Muscle layer of duodenum (tissue), 2 donors: ENCODE measurements at regions not wholly inside any gene's neighbourhood (a gene's known extent, or its start where the extent isn't known, plus 50 kb on each side); places are given as distances from the start of the nearest gene placed in this dataset.
"Not testable (repeated sequence)": the region's sequence is repeated elsewhere in the genome, so short reads cannot be mapped to it uniquely, and the experiment has no call there.

Experiments used
- H3K27ac ChIP-seq: one replicate; pipeline ENCODE4 v1.7.0; 2013; ENCODE audit warnings: mild to moderate bottlenecking, low read length
- H3K27me3 ChIP-seq: one replicate; pipeline ENCODE4 v1.7.0; 2013; ENCODE audit warnings: low read depth, mild to moderate bottlenecking, control low read depth, low read length
- H3K36me3 ChIP-seq, 2 donors: one replicate each; pipeline ENCODE4 v1.7.0; 2013; ENCODE audit warnings: low read length in 2 of 2, control low read depth in 1 of 2, mild to moderate bottlenecking in 1 of 2; ENCODE audit not compliant: insufficient read depth in 2 of 2, control insufficient read depth in 1 of 2
- H3K4me1 ChIP-seq, 2 donors: one replicate each; pipeline ENCODE4 v1.7.0; 2013; ENCODE audit warnings: low read length in 2 of 2, mild to moderate bottlenecking in 2 of 2, control low read depth in 1 of 2, moderate library complexity in 1 of 2; ENCODE audit not compliant: insufficient read depth in 2 of 2, control insufficient read depth in 1 of 2
- H3K4me3 ChIP-seq, 2 donors: one replicate each; pipeline ENCODE4 v1.7.0; 2013; ENCODE audit warnings: low read length in 2 of 2, low read depth in 1 of 2, mild to moderate bottlenecking in 1 of 2
- H3K9me3 ChIP-seq, 2 donors: one replicate each; pipeline ENCODE4 v1.7.0; 2013; ENCODE audit warnings: low read length in 2 of 2, control low read depth in 1 of 2, mild to moderate bottlenecking in 1 of 2; ENCODE audit not compliant: control insufficient read depth in 1 of 2
- donor health status: healthy.

DNA sequence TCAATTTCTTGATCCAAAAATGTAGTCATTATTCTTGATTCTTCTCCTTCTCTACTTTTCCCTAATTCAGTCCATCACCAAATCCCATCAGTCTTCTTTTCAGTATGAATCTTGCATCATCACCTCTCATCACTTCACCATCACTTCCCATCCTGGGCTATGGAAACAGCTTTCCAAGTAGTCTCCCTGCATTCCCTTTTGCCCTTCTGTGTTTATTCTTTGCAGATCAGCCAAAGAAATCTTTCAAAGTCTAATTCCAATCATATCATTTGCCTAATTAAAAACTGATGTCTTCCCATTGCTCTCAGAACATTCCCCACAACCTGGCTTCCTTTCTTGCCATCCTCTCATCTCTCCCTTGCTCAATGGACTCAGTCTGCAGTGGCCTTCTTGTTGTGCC lies 201.7 kb upstream of the ADAMTS3 start:
- no peaks in the 10 kb centered on the region for H3K9me3 ChIP-seq
- H3K27ac ChIP-seq: no peak overlapping the region
- H3K27me3 ChIP-seq: no peaks in the 10 kb centered on the region
- no peaks in the 10 kb centered on the region for H3K36me3 ChIP-seq
- no peak overlapping the region for H3K4me3 ChIP-seq
- H3K4me1 ChIP-seq: no peaks in the 10 kb centered on the region

DNA sequence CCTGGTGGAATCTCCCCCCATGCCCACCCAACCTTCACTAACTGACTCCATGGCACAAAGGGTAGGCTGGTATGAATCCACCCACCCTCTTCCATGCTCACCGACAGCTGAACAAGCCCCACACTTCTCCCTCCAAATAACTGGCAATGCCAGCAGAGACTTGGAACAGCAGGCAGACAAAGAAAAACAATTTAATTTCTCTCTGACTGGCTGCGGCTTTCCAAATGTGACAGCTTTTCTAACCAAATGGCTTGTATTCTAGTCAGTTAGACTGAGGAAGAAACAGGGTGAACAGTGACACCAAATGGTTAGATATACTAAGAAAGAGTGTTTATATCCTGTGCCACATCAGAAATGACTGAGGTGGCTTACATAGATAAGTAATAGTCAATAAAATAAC lies 199.3 kb upstream of the ADAMTS3 start:
- no peak overlapping the region for H3K4me3 ChIP-seq
- no peak overlapping the region for H3K27ac ChIP-seq
- no peaks in the 10 kb centered on the region for H3K9me3 ChIP-seq
- no peaks in the 10 kb centered on the region for H3K27me3 ChIP-seq
- no peaks in the 10 kb centered on the region for H3K36me3 ChIP-seq
- no peaks in the 10 kb centered on the region for H3K4me1 ChIP-seq

DNA sequence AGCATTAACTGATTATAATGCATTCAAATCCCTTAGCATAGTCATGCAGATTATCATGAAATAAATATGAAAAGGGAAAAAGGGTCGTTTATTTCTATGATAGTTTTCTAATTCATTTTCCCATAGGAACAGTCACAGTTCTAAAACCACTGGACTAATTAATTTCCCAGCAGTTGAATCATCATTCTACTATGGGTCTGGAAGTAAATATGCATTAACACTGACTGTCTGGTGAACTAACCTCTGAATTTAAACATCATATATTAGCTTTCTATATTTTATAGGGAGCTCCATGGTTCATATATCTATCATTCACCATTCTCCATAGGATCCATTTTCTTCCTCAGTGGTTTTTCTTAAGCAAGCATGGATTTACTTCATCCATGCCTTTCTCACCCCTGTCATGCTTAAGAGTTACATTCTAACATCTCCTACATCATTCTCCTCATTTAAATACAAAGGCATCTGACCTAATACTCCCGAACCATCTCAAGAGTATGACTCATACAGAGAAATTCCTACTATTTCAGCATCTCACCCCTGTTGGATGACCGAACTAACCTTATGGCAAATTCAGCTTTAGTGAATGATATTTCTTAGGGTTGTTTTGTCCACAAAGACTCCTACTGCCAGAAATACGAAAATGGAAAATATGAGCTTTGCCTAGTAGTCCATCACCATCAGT lies 198.7 kb upstream of the ADAMTS3 start:
- H3K4me1 ChIP-seq: no peaks in the 10 kb centered on the region
- H3K27ac ChIP-seq: no peak overlapping the region
- H3K27me3 ChIP-seq: no peaks in the 10 kb centered on the region
- no peaks in the 10 kb centered on the region for H3K9me3 ChIP-seq
- no peaks in the 10 kb centered on the region for H3K36me3 ChIP-seq
- no peak overlapping the region for H3K4me3 ChIP-seq

DNA sequence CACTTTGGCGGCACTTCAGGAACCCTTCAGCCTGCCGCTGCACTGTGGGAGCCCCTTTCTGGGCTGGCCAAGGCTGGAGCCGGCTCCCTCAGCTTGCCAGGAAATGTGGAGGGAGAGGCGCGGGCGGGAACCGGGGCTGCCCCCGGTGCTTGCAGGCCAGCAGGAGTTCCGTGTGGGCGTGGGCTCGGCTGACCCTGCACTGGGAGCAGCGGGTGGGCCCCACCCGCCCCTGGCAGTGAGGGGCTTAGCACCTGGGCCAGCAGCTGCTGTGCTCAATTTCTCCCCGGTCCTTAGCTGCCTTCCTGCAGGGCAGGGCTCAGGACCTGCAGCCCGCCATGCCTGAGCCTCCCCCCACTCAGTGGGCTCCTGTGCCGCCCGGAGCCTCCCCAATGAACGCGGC lies 196.8 kb upstream of the ADAMTS3 start:
- not testable (repeated sequence) for H3K4me3 ChIP-seq, H3K27ac ChIP-seq, H3K9me3 ChIP-seq, H3K4me1 ChIP-seq, H3K27me3 ChIP-seq, H3K36me3 ChIP-seq

DNA sequence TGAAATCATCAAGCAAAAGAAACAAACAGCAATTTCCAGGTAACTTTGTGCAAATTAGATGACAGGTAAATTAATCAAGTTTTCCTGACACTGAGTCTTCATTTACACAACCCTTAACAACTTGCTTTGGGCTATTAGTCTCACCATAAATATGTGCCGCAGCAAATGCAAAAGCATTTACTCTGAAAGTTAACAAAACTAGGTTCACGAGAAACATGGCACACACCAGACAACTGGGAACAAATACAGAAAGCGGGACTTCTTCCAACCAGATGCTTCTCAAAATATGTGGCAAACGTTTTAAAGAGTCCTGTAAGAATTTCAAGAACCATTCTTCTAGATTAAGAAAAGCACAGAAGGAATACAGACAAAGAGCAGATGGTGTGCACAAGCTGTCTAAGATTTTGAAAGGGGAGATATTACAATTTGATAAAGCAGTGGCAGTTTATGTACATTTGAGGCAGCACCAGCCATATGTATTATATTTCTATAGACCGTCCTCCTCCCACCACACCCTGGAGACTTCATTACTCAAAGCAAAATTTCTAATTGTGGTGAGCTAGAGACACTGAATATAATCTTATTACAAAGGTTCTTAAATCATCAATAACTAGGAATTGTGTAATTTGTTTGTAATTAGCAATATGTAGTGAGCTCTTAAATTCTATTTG lies 192.5 kb upstream of the ADAMTS3 start:
- Histone ChIP-seq H3K4me1 (no peaks in the 10 kb centered on the region), H3K4me3 (no peak overlapping the region), H3K9me3 (peaks cover 0 to 3% of the 10 kb centered on the region in 2 donors), H3K27me3 (no peaks in the 10 kb centered on the region), H3K27ac (no peak overlapping the region), H3K36me3 (no peaks in the 10 kb centered on the region)

DNA sequence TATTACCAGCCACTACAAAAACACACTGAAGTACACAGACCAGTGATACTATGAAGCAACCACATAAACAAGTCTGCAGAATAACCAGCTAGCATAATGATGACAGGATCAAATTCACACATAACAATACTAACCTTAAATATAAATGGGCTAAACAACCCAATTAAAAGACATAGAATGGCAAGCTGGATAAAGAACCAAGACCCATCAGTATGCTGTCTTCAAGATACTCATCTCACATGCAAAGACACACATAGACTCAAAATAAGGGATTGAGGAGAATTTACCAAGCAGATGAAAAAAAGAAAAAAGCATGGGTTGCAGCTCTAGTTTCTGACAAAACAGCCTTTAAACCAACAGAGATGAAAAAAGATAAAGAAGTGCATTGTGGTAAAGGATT lies 184.4 kb upstream of the ADAMTS3 start:
- H3K9me3 ChIP-seq: peaks cover 0 to 19% of the 10 kb centered on the region in 2 donors
- H3K36me3 ChIP-seq, H3K27me3 ChIP-seq, H3K4me3 ChIP-seq, H3K27ac ChIP-seq, H3K4me1 ChIP-seq: not testable (repeated sequence)

DNA sequence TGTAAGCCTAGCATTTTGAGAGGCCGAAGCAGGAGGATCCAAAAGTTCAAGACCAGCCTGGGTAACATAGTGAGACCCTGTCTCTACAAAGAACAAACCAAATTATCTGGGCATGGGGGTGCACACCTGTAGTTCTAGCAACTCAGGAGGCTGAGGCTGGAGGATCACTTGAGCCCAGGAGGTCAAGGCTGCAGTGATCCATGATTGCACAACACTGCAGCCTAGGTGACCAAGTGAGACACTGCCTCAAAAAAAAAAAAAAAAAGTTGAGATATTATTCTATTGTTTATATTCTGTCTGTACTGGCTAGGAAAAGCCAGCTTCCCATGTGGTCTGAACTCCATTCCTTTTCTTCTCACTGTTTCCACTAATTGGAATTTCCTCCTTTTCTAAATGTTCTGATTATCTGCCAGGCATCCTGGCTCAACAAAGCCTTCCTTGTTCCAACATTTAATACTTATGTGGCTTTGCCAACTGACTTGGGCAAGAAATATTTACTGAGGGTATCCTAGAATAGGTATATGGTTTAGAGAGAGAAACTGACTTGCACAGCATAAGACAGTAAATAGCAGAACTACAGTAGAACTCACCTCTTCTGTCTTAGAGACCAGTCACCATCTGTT lies 175.2 kb upstream of the ADAMTS3 start:
- Histone ChIP-seq H3K27ac (no peak overlapping the region), H3K4me1 (no peaks in the 10 kb centered on the region), H3K4me3 (no peak overlapping the region), H3K27me3 (no peaks in the 10 kb centered on the region), H3K36me3 (no peaks in the 10 kb centered on the region), H3K9me3 (no peaks in the 10 kb centered on the region)

DNA sequence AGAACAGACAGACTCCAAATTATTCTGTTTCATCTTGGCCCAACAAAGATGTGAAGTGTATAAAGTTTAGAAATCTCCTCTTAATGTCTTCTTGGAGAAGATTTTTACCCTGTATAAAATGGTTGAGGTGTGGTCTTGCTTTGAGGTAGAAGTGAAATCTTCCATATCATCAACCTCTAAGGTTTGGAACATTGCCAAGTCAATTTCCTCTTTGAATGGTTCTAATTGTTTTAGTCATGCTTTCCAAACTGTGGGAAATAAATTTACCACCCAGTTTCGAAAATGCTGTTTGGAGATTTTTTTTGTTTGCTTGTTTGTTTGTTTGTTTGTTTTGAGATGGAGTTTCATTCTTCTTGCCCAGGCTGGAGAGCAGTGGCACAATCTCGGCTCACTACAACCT lies 174.1 kb upstream of the ADAMTS3 start:
- Histone ChIP-seq H3K4me1 (no peaks in the 10 kb centered on the region), H3K9me3 (no peaks in the 10 kb centered on the region), H3K27me3 (no peaks in the 10 kb centered on the region), H3K4me3 (no peak overlapping the region), H3K27ac (no peak overlapping the region), H3K36me3 (no peaks in the 10 kb centered on the region)

DNA sequence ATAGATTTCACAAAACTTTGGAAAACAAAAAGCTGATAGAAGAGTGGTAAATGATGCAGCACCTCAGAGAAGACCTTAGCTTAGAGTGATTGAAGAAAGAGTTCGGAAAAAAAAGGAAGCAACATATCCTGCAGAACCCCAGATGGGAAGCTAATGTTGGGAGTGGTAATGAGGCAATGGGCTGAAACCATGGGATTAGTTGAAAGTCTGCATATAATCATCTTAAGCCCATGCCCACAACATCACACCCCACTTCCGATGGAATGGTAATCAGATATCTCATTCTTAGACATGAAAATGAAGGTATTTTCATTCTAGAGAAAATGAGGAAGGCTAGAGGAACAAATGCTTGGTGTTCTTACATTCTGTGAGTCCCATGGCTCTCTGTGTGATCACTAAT lies 146.3 kb upstream of the ADAMTS3 start:
- Histone ChIP-seq H3K27ac (no peak overlapping the region), H3K9me3 (no peaks in the 10 kb centered on the region), H3K4me3 (no peak overlapping the region), H3K27me3 (no peaks in the 10 kb centered on the region), H3K4me1 (no peaks in the 10 kb centered on the region), H3K36me3 (no peaks in the 10 kb centered on the region)

DNA sequence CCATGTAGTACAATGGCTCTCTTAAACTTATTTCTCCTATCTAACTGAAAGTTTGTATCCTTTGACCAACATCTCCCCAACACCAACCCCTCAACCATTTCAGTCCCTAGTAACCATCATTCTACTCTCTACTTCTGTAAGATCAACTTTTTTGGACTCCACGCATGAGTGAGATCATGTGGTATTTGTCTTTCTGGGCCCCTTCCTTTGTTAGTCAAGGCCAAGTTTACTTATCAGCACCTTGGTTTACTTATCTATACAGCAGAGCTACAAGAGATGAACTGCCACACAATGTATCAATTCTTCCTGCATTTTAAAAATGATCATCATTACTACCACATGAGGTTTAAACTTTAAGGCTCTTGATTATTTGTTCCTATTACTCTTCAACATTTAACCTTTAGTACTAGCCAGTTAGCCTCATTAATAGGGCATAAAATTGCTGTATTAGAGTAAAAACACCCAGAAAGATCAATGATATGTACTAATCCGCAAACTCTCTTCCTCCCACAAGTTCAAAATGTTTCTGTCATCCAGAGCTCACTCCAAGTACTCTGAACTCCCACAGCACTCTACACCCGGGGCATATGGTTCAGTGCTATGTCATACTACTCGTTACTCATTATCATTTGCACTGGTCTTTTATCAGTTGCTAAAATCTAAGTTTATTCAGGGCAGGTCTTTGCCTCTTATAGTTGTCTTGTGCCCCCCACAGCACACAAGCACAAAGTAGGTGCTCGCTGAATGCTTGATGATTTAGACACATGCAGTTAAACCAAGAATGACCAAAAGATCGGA lies 145.7 kb upstream of the ADAMTS3 start:
- no peak overlapping the region for H3K4me3 ChIP-seq
- H3K27me3 ChIP-seq: no peaks in the 10 kb centered on the region
- no peaks in the 10 kb centered on the region for H3K36me3 ChIP-seq
- no peak overlapping the region for H3K27ac ChIP-seq
- no peaks in the 10 kb centered on the region for H3K4me1 ChIP-seq
- H3K9me3 ChIP-seq: no peaks in the 10 kb centered on the region

DNA sequence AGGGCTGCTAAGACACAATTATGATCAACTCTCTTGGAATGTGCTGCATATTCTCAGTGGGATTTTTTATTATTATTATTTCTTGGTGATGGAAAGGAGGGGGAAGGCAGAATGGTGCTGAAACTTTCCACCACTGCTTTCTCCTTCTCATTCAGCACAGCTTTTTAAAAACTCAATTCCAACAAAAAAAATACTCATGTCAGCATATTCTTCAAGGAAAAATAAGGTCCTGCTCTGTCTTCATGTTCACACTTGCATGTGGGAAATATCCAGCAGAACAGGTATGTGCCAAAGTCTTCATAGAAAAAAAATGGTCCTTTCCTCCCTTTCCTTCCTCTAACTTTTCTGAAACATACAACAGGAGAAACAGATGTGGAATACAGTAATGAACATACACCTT lies 144.0 kb upstream of the ADAMTS3 start:
- no peaks in the 10 kb centered on the region for H3K27me3 ChIP-seq

More for the DNA sequence above, 144.0 kb upstream of the ADAMTS3 start:
- H3K36me3 ChIP-seq: no peaks in the 10 kb centered on the region
- no peaks in the 10 kb centered on the region for H3K4me1 ChIP-seq
- H3K27ac ChIP-seq: no peak overlapping the region
- H3K4me3 ChIP-seq: no peak overlapping the region
- H3K9me3 ChIP-seq: no peaks in the 10 kb centered on the region
